ENCODE measurements at regions not wholly inside any gene's neighbourhood (a gene's known extent, or its start where the extent isn't known, plus 50 kb on each side); places are given as distances from the start of the nearest gene placed in this dataset.
A peak's percentile ranks its signal among the peaks of the same experiment; 100 is the strongest.

DNA sequence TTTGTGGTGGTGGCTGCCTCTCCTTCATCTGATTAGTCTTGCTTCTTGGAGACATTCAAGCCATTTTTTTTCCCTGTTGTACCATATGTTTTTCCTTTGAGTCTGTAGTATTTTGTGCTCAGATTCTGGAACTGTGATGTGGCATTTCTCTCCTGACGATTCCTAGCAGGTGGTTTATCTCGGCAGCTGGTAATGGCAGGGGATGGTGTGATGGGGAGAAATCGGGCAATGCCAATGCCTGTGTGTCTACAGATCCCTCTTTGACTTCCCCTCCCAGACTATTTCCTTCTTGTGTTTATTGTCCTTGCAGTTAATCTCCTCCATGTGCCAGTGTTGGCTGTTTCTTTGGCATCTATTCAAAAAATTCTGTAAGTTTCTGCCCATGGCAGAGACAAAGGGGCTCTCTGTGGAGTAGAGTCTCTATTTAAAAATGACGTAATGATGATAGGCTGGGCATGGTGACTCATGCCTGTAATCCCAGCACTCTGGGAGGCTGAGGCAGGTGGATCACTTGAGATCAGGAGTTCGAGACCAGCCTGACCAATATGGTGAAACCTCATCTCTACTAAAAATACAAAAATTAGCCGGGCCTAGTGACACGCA lies 90.2 kb upstream of the ERCC4 start:
- H3K4me3 ChIP-seq (replicated peaks in 1 of 3; ENCODE audit: insufficient read depth in 1 of 3, low read depth in 2 of 3, low read length in 3 of 3) = no peak overlapping the region
- no peaks in the 10 kb centered on the region for H3K9me3 ChIP-seq (ENCODE audit: low read length)
- in situ Hi-C loops (cut with HindIII; ENCODE audit: extremely low pct_ligation_motif_present, low pct_unique_long_range_greater_than_20kb) = no loop called here
- DNase-seq (ENCODE audit: low spot score) = no peak
- intact Hi-C loops (cut with micrococcal nuclease; ENCODE audit: unreplicated experiment) = no loop called here
- no peaks in the 10 kb centered on the region for H3K36me3 ChIP-seq (replicated peaks in 1 of 2; ENCODE audit: control insufficient read depth in 1 of 2, insufficient read depth in 2 of 2, low read length in 2 of 2)
- no peak for ATAC-seq
- no TSS peak for BruUV-seq (replicated peaks)
- no peaks in the 10 kb centered on the region for H4K20me1 ChIP-seq (ENCODE audit: insufficient read depth, low read length)
- H3K27me3 ChIP-seq (ENCODE audit: control insufficient read depth in 1 of 2, insufficient read depth in 2 of 2, low read length in 2 of 2) = peaks cover 0 to 25% of the 10 kb centered on the region in 2 experiments; a peak in 2 of 5 replicates
- FAIRE-seq = no peak
- no peaks in the 10 kb centered on the region for H3K4me1 ChIP-seq (ENCODE audit: insufficient read depth, low read length)
- 29% methylated on average over 7 of the region's 7 CpGs for WGBS (ENCODE audit: low lambda C conversion rate)
- H3K27ac ChIP-seq (ENCODE audit: extremely low read length, insufficient read depth, low read length) = no peak overlapping the region
- POLR2A ChIA-PET = no interaction called here
- no peak overlapping the region for H2AFZ ChIP-seq (ENCODE audit: low read length)
- no peak overlapping the region for H3K9ac ChIP-seq (ENCODE audit: insufficient read depth, low read depth, low read length)
- CTCF ChIA-PET (ENCODE audit: low intra/inter-chr PET ratio, low total read pairs) = no interaction called here
- no peaks in the 10 kb centered on the region for H3K79me2 ChIP-seq (ENCODE audit: insufficient read depth, low read length)
- no peak overlapping the region for H3K4me2 ChIP-seq (ENCODE audit: low read depth, low read length)
- TF ChIP-seq, protein P1, sequence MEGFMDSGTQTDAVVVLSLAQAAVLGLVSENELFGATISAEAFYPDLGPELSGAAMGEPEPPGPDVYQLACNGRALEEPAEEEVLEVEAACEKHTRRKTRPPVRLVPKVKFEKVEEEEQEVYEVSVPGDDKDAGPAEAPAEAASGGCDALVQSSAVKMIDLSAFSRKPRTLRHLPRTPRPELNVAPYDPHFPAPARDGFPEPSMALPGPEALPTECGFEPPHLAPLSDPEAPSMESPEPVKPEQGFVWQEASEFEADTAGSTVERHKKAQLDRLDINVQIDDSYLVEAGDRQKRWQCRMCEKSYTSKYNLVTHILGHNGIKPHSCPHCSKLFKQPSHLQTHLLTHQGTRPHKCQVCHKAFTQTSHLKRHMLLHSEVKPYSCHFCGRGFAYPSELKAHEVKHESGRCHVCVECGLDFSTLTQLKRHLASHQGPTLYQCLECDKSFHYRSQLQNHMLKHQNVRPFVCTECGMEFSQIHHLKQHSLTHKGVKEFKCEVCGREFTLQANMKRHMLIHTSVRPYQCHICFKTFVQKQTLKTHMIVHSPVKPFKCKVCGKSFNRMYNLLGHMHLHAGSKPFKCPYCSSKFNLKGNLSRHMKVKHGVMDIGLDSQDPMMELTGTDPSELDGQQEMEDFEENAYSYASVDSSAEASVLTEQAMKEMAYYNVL (CRISPR knock-in tag; IDR thresholded peaks at IDR 0.05; ENCODE audit: borderline replicate concordance) = no peak
- TF ChIP-seq LCORL (IDR thresholded peaks at IDR 0.05) (no peak), LCORL (CRISPR knock-in tag; IDR thresholded peaks at IDR 0.05) (no peak), PHF8 (CRISPR knock-in tag; IDR thresholded peaks at IDR 0.05) (no peak), ZFP36L1 (CRISPR knock-in tag; IDR thresholded peaks at IDR 0.05) (no peak), NONO (IDR thresholded peaks at IDR 0.05) (no peak), NONO (CRISPR knock-in tag; conservative IDR thresholded peaks at IDR 0.05) (no peak), NPAS2 (CRISPR knock-in tag; IDR thresholded peaks at IDR 0.05; ENCODE audit: borderline replicate concordance) (no peak), FOXM1 (CRISPR knock-in tag; IDR thresholded peaks at IDR 0.05) (no peak), ZNF143 (CRISPR knock-in tag; IDR thresholded peaks at IDR 0.05) (no peak), ATF7 (IDR thresholded peaks at IDR 0.05) (peak; percentile 99), ATF7 (CRISPR knock-in tag; IDR thresholded peaks at IDR 0.05) (no peak), KDM4B (CRISPR knock-in tag; IDR thresholded peaks at IDR 0.05) (no peak), FOSL2 (CRISPR knock-in tag; IDR thresholded peaks at IDR 0.05) (peak; percentile 57), MTF1 (CRISPR knock-in tag; IDR thresholded peaks at IDR 0.05) (no peak)
- TF ChIP-seq, protein P2, sequence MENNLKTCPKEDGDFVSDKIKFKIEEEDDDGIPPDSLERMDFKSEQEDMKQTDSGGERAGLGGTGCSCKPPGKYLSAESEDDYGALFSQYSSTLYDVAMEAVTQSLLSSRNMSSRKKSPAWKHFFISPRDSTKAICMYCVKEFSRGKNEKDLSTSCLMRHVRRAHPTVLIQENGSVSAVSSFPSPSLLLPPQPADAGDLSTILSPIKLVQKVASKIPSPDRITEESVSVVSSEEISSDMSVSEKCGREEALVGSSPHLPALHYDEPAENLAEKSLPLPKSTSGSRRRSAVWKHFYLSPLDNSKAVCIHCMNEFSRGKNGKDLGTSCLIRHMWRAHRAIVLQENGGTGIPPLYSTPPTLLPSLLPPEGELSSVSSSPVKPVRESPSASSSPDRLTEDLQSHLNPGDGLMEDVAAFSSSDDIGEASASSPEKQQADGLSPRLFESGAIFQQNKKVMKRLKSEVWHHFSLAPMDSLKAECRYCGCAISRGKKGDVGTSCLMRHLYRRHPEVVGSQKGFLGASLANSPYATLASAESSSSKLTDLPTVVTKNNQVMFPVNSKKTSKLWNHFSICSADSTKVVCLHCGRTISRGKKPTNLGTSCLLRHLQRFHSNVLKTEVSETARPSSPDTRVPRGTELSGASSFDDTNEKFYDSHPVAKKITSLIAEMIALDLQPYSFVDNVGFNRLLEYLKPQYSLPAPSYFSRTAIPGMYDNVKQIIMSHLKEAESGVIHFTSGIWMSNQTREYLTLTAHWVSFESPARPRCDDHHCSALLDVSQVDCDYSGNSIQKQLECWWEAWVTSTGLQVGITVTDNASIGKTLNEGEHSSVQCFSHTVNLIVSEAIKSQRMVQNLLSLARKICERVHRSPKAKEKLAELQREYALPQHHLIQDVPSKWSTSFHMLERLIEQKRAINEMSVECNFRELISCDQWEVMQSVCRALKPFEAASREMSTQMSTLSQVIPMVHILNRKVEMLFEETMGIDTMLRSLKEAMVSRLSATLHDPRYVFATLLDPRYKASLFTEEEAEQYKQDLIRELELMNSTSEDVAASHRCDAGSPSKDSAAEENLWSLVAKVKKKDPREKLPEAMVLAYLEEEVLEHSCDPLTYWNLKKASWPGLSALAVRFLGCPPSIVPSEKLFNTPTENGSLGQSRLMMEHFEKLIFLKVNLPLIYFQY (CRISPR knock-in tag; IDR thresholded peaks at IDR 0.05; ENCODE audit: borderline replicate concordance) = no peak
- TF ChIP-seq, protein P3, sequence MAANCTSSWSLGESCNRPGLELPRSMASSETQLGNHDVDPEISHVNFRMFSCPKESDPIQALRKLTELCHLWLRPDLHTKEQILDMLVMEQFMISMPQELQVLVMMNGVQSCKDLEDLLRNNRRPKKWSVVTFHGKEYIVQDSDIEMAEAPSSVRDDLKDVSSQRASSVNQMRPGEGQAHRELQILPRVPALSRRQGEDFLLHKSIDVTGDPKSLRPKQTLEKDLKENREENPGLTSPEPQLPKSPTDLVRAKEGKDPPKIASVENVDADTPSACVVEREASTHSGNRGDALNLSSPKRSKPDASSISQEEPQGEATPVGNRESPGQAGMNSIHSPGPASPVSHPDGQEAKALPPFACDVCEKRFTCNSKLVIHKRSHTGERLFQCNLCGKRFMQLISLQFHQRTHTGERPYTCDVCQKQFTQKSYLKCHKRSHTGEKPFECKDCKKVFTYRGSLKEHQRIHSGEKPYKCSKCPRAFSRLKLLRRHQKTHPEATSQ (CRISPR knock-in tag; IDR thresholded peaks at IDR 0.05; ENCODE audit: borderline replicate concordance) = no peak
- TF ChIP-seq, protein P4, sequence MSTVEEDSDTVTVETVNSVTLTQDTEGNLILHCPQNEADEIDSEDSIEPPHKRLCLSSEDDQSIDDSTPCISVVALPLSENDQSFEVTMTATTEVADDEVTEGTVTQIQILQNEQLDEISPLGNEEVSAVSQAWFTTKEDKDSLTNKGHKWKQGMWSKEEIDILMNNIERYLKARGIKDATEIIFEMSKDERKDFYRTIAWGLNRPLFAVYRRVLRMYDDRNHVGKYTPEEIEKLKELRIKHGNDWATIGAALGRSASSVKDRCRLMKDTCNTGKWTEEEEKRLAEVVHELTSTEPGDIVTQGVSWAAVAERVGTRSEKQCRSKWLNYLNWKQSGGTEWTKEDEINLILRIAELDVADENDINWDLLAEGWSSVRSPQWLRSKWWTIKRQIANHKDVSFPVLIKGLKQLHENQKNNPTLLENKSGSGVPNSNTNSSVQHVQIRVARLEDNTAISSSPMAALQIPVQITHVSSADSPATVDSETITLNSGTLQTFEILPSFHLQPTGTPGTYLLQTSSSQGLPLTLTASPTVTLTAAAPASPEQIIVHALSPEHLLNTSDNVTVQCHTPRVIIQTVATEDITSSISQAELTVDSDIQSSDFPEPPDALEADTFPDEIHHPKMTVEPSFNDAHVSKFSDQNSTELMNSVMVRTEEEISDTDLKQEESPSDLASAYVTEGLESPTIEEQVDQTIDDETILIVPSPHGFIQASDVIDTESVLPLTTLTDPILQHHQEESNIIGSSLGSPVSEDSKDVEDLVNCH (CRISPR knock-in tag; IDR thresholded peaks at IDR 0.05) = no peak
